SK-N-MC (cell line): ENCODE measurements at regions not wholly inside any gene's neighbourhood (a gene's known extent, or its start where the extent isn't known, plus 50 kb on each side); places are given as distances from the start of the nearest gene placed in this dataset.

ENCODE experiments used
- EZH2 ChIP-seq: fragments of 200-600 bp; sonication (generic); IDR thresholded peaks from one replicate; pipeline ENCODE4 v1.6.1; 2017; ENCODE audit warnings: antibody characterized with exemption
- FOXP2 ChIP-seq: optimal IDR thresholded peaks from 2 replicates; pipeline ENCODE3; 2011; ENCODE audit warnings: mild to moderate bottlenecking, moderate library complexity; ENCODE audit not compliant: insufficient read depth; ENCODE audit errors: extremely low read length, control extremely low read depth
- POLR2AphosphoS5 ChIP-seq: IDR thresholded peaks from 2 replicates; pipeline ENCODE4 v1.6.1; 2012; ENCODE audit warnings: mild to moderate bottlenecking, low read depth, low read length, borderline replicate concordance

DNA sequence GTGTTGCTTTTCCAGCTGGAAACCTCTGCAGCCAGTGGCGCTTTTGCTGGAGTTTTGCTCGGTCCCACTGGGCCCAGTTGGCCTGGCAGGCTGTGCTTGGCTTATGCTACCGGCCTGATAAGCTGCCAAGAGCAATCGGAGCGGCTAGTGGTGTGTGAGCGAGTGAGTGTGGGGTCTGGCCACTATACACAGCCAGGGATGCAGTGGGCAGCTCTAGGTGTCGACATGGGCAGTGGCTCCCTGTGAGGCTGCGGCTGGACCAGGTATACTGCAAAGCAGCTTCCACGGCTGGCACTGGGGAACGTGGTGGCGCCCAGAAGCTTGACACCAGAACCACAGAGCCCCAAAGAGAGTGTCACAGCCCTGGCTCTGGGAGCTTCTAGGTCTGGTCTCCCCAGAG is 996.5 kb downstream of the GRIK2 start:
- TF ChIP-seq POLR2AphosphoS5: no peak
- no peak for TF ChIP-seq EZH2
- no peak for TF ChIP-seq FOXP2
